Adrenal gland (tissue), 9 donors: ENCODE measurements at regions not wholly inside any gene's neighbourhood (a gene's known extent, or its start where the extent isn't known, plus 50 kb on each side); places are given as distances from the start of the nearest gene placed in this dataset.

Source experiments
- DNase-seq, 7 donors: peaks; one replicate each; pipeline ENCODE4 v3.0.0-alpha.2; 2019 to 2020
- H3K27ac ChIP-seq, 5 donors: fragments of 200-600 bp; sonication (generic) in 4 of 5; 1 replicate in 3 of 5; 2 replicates in 2 of 5; pipeline versions ENCODE4 v1.5.1 to v1.8.0; 2016 to 2020; ENCODE audit warnings: mild to moderate bottlenecking in 1 of 5
- H3K27me3 ChIP-seq: fragments of 200-600 bp; 2 replicates; pipeline ENCODE4 v1.8.0; 2021
- H3K36me3 ChIP-seq, 2 donors: fragments of 200-600 bp; replicated peaks in 1 of 2; 1 replicate in 1 of 2; 2 replicates in 1 of 2; pipeline versions ENCODE4 v1.5.1 to v1.8.0; 2018 to 2022
- H3K4me1 ChIP-seq, 2 donors: fragments of 200-600 bp; replicated peaks in 1 of 2; 1 replicate in 1 of 2; 2 replicates in 1 of 2; pipeline versions ENCODE4 v1.5.1 to v1.8.0; 2018 to 2021
- H3K4me3 ChIP-seq, 4 donors: fragments of 200-600 bp; sonication (generic) in 3 of 4; one replicate each; pipeline ENCODE4 v1.5.1; 2016 to 2018
- H3K9me3 ChIP-seq, 3 donors: fragments of 200-600 bp; sonication (generic) in 1 of 3; replicated peaks in 1 of 3; 1 replicate in 2 of 3; 2 replicates in 1 of 3; pipeline versions ENCODE4 v1.5.1 to v1.8.0; 2016 to 2021
- CTCF ChIP-seq, 6 experiments: fragments of 450-650 bp in 4 of 6; fragments of 200-600 bp in 2 of 6; sonication (generic) in 1 of 6; IDR thresholded peaks; 1 replicate in 5 of 6; 2 replicates in 1 of 6; pipeline versions ENCODE4 v1.5.1 to v1.8.0; 2016 to 2021; ENCODE audit warnings: antibody characterized with exemption in 6 of 6, mild to moderate bottlenecking in 2 of 6, moderate library complexity in 1 of 6
- POLR2A ChIP-seq, 2 donors: fragments of 450-650 bp; IDR thresholded peaks; one replicate each; pipeline ENCODE4 v1.6.1; 2017; ENCODE audit warnings: antibody characterized with exemption in 2 of 2, mild to moderate bottlenecking in 2 of 2, moderate library complexity in 1 of 2
- WGBS, 4 donors: extraction: QIAGEN DNeasy Blood & Tissue Kit in 2 of 4; methylation state at CpG; one replicate each; pipeline versions ENCODE4 v1.1.5 to v1.1.7; 2013 to 2017; 5-methylcytosine and 5-hydroxymethylcytosine counted together
- intact Hi-C, 2 donors: fragments of 100-400 bp; cut with DNase I; formaldehyde crosslinking; loops; one replicate each; pipeline versions ENCODE4 v1.14.1 to v1.15.0; 2022 to 2023
- donor health status: healthy with polysubstance abuse.
- donor health status: Bipolar disorder and iron deficiency.
- donor health status: DM: yes; HTN: yes; CAD: no.
- donor health status: DM: no; HTN: no; CAD: no.
- donor health status: DM: no; HTN: no; CAD: no.

GRCh38 chr14:28083389-28083788 lies 683.2 kb upstream of the FOXG1 start:
- 63 to 92% (median 75%) methylated on average over 3 of the region's 3 CpGs for WGBS, 4 donors
- Histone ChIP-seq H3K27ac (no peak overlapping the region), H3K36me3 (no peaks in the 10 kb centered on the region), H3K4me1 (no peaks in the 10 kb centered on the region), H3K27me3 (no peaks in the 10 kb centered on the region), H3K4me3 (no peak overlapping the region), H3K9me3 (no peaks in the 10 kb centered on the region)
- no peak for DNase-seq
- intact Hi-C loops, result no loop called here
- TF ChIP-seq CTCF (IDR thresholded peaks at IDR 0.05) (no peak), POLR2A (IDR thresholded peaks at IDR 0.05) (no peak)

GRCh38 chr14:28088125-28088524 lies 678.5 kb upstream of the FOXG1 start:
- WGBS, 4 donors, result 80 to 87% (median 84%) methylated on average over 5 of the region's 5 CpGs
- no peak for DNase-seq
- Histone ChIP-seq H3K4me1 (no peaks in the 10 kb centered on the region), H3K27ac (no peak overlapping the region), H3K9me3 (no peaks in the 10 kb centered on the region), H3K36me3 (no peaks in the 10 kb centered on the region), H3K4me3 (no peak overlapping the region), H3K27me3 (no peaks in the 10 kb centered on the region)
- TF ChIP-seq CTCF (IDR thresholded peaks at IDR 0.05), result no peak
- TF ChIP-seq POLR2A (IDR thresholded peaks at IDR 0.05), result no peak
- intact Hi-C loops, result no loop called here

- Histone ChIP-seq H3K27me3 (no peaks in the 10 kb centered on the region), H3K9me3 (peaks cover 0 to 4% (median 0%) of the 10 kb centered on the region in 3 donors), H3K27ac (no peak overlapping the region), H3K36me3 (no peaks in the 10 kb centered on the region), H3K4me3 (no peak overlapping the region), H3K4me1 (no peaks in the 10 kb centered on the region)
- intact Hi-C loops, result no loop called here
- TF ChIP-seq POLR2A (IDR thresholded peaks at IDR 0.05) (no peak), CTCF (IDR thresholded peaks at IDR 0.05) (no peak)
- no peak for DNase-seq
These were observed 669.0 kb upstream of the FOXG1 start for GRCh38 chr14:28097585-28097984.

GRCh38 chr14:28098856-28099255 lies 667.7 kb upstream of the FOXG1 start:
- intact Hi-C loops, result no loop called here
- Histone ChIP-seq H3K4me3 (no peak overlapping the region), H3K27ac (no peak overlapping the region), H3K36me3 (no peaks in the 10 kb centered on the region), H3K9me3 (peaks cover 0 to 4% (median 0%) of the 10 kb centered on the region in 3 donors), H3K27me3 (no peaks in the 10 kb centered on the region), H3K4me1 (no peaks in the 10 kb centered on the region)
- WGBS, 4 donors, result 44 to 58% (median 55%) methylated on average over 1 of the region's 1 CpG
- no peak for DNase-seq
- TF ChIP-seq CTCF (IDR thresholded peaks at IDR 0.05) (no peak), POLR2A (IDR thresholded peaks at IDR 0.05) (no peak)
